Thyroid gland (tissue), 4 donors: ENCODE measurements at regions not wholly inside any gene's neighbourhood (a gene's known extent, or its start where the extent isn't known, plus 50 kb on each side); places are given as distances from the start of the nearest gene placed in this dataset.

Source experiments
- DNase-seq, 2 donors: peaks; one replicate each; pipeline ENCODE4 v3.0.0-alpha.2; 2019
- H3K27ac ChIP-seq, 3 donors: fragments of 200-600 bp; sonication (generic); 1 replicate in 2 of 3; 2 replicates in 1 of 3; pipeline ENCODE4 v1.5.1; 2016 to 2019; ENCODE audit warnings: mild to moderate bottlenecking in 1 of 3, moderate library complexity in 1 of 3
- H3K27me3 ChIP-seq: fragments of 200-600 bp; sonication (generic); one replicate; pipeline ENCODE4 v1.5.1; 2019
- H3K36me3 ChIP-seq, 2 donors: fragments of 200-600 bp; sonication (generic); one replicate each; pipeline ENCODE4 v1.5.1; 2016 to 2019
- H3K4me1 ChIP-seq, 2 donors: fragments of 200-600 bp; sonication (generic); one replicate each; pipeline ENCODE4 v1.5.1; 2017 to 2019
- H3K4me3 ChIP-seq, 3 donors: fragments of 200-600 bp; sonication (generic); replicated peaks in 1 of 3; 1 replicate in 2 of 3; 2 replicates in 1 of 3; pipeline ENCODE4 v1.5.1; 2016; ENCODE audit warnings: mild to moderate bottlenecking in 1 of 3
- H3K9me3 ChIP-seq: fragments of 200-600 bp; sonication (generic); one replicate; pipeline ENCODE4 v1.5.1; 2017
- CTCF ChIP-seq, 6 experiments: fragments of 200-600 bp in 3 of 6; fragments of 450-650 bp in 3 of 6; sonication (generic) in 3 of 6; IDR thresholded peaks; one replicate each; pipeline ENCODE4 v1.5.1; 2016 to 2019; ENCODE audit warnings: antibody characterized with exemption in 6 of 6, mild to moderate bottlenecking in 2 of 6, inconsistent platforms in 1 of 6, moderate library complexity in 1 of 6
- POLR2A ChIP-seq, 2 donors: fragments of 450-650 bp; IDR thresholded peaks; one replicate each; pipeline ENCODE4 v1.6.1; 2017; ENCODE audit warnings: antibody characterized with exemption in 2 of 2, mild to moderate bottlenecking in 2 of 2, moderate library complexity in 1 of 2
- WGBS, 2 donors: methylation state at CpG; one replicate each; pipeline ENCODE4 v1.1.5; 2017; 5-methylcytosine and 5-hydroxymethylcytosine counted together
- intact Hi-C: fragments of 100-400 bp; cut with DNase I; formaldehyde crosslinking; loops from one replicate; pipeline ENCODE4 v1.15.1; 2023

GRCh38 chr5:89545076-89545475, 662.1 kb upstream of the MEF2C start:
- intact Hi-C loops, result no loop called here
- no peak for TF ChIP-seq POLR2A (IDR thresholded peaks at IDR 0.05)
- no peak for TF ChIP-seq CTCF (IDR thresholded peaks at IDR 0.05)
- Histone ChIP-seq H3K27ac (no peak overlapping the region), H3K4me1 (no peaks in the 10 kb centered on the region), H3K4me3 (no peak overlapping the region), H3K9me3 (no peaks in the 10 kb centered on the region), H3K27me3 (no peaks in the 10 kb centered on the region), H3K36me3 (no peaks in the 10 kb centered on the region)
- DNase-seq, result no peak
- 86 to 88% methylated on average over 2 of the region's 2 CpGs for WGBS, 2 donors

- Histone ChIP-seq H3K4me3 (no peak overlapping the region), H3K36me3 (no peaks in the 10 kb centered on the region), H3K27me3 (no peaks in the 10 kb centered on the region), H3K9me3 (no peaks in the 10 kb centered on the region), H3K27ac (no peak overlapping the region), H3K4me1 (no peaks in the 10 kb centered on the region)
- no peak for TF ChIP-seq POLR2A (IDR thresholded peaks at IDR 0.05)
- TF ChIP-seq CTCF (IDR thresholded peaks at IDR 0.05), result no peak
- intact Hi-C loops, result no loop called here
- WGBS, 2 donors, result 90 to 95% methylated on average over 3 of the region's 3 CpGs
- no peak for DNase-seq
These were observed 659.8 kb upstream of the MEF2C start for GRCh38 chr5:89542736-89543135.

- H3K36me3 ChIP-seq, result no peaks in the 10 kb centered on the region
- H3K4me3 ChIP-seq, result no peak overlapping the region
- H3K27ac ChIP-seq, result no peak overlapping the region
- no peaks in the 10 kb centered on the region for H3K9me3 ChIP-seq
- TF ChIP-seq CTCF (IDR thresholded peaks at IDR 0.05), result no peak
- WGBS, 2 donors, result 95 to 96% methylated on average over 2 of the region's 2 CpGs
- H3K27me3 ChIP-seq, result no peaks in the 10 kb centered on the region
- intact Hi-C loops, result no loop called here
- H3K4me1 ChIP-seq, result no peaks in the 10 kb centered on the region
- no peak for DNase-seq
These were observed 654.8 kb upstream of the MEF2C start for GRCh38 chr5:89537800-89538199.

GRCh38 chr5:89536020-89536419, 653.0 kb upstream of the MEF2C start:
- 89 to 90% methylated on average over 2 of the region's 2 CpGs for WGBS, 2 donors
- no peak for TF ChIP-seq POLR2A (IDR thresholded peaks at IDR 0.05)
- TF ChIP-seq CTCF (IDR thresholded peaks at IDR 0.05), result no peak
- Histone ChIP-seq H3K27ac (no peak overlapping the region), H3K27me3 (no peaks in the 10 kb centered on the region), H3K4me3 (no peak overlapping the region), H3K9me3 (no peaks in the 10 kb centered on the region), H3K36me3 (no peaks in the 10 kb centered on the region), H3K4me1 (no peaks in the 10 kb centered on the region)
- intact Hi-C loops, result no loop called here
- no peak for DNase-seq

GRCh38 chr5:89535411-89535810, 652.4 kb upstream of the MEF2C start:
- Histone ChIP-seq H3K36me3 (no peaks in the 10 kb centered on the region), H3K27me3 (no peaks in the 10 kb centered on the region), H3K4me1 (no peaks in the 10 kb centered on the region), H3K9me3 (no peaks in the 10 kb centered on the region), H3K4me3 (no peak overlapping the region), H3K27ac (no peak overlapping the region)
- intact Hi-C loops, result no loop called here
- no peak for TF ChIP-seq CTCF (IDR thresholded peaks at IDR 0.05)
- no peak for TF ChIP-seq POLR2A (IDR thresholded peaks at IDR 0.05)
- DNase-seq, result no peak
- 89 to 96% methylated on average over 2 of the region's 2 CpGs for WGBS, 2 donors
